ENCODE measurements at regions not wholly inside any gene's neighbourhood (a gene's known extent, or its start where the extent isn't known, plus 50 kb on each side); places are given as distances from the start of the nearest gene placed in this dataset.

DNA sequence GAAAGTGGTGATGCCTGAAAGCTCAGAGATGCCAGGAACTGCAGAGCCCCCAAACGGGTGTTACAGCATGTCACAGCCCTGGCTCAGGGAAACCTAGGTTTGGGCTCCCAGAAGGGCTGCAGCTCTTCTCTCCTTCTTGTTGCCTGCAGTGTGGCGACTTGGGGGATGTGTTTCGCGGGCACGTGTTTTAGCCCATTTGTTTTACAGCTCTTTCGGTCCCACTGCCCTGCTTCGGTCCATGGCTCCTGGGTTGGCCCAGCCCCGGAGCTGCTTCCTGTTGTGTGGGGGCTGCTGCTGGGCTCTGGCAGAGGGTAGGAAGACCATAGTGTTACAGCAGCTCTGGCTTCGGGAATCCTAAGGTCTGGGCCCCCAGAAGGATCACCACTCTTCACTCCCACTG lies 222.9 kb upstream of the RIOK2 start:
- TF ChIP-seq SPI1 (IDR thresholded peaks at IDR 0.05; ENCODE audit: borderline replicate concordance, low read depth), result no peak
- TF ChIP-seq, protein P1, sequence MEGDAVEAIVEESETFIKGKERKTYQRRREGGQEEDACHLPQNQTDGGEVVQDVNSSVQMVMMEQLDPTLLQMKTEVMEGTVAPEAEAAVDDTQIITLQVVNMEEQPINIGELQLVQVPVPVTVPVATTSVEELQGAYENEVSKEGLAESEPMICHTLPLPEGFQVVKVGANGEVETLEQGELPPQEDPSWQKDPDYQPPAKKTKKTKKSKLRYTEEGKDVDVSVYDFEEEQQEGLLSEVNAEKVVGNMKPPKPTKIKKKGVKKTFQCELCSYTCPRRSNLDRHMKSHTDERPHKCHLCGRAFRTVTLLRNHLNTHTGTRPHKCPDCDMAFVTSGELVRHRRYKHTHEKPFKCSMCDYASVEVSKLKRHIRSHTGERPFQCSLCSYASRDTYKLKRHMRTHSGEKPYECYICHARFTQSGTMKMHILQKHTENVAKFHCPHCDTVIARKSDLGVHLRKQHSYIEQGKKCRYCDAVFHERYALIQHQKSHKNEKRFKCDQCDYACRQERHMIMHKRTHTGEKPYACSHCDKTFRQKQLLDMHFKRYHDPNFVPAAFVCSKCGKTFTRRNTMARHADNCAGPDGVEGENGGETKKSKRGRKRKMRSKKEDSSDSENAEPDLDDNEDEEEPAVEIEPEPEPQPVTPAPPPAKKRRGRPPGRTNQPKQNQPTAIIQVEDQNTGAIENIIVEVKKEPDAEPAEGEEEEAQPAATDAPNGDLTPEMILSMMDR (IDR thresholded peaks at IDR 0.05; ENCODE audit: insufficient read depth, low read length), result no peak
- TF ChIP-seq POLR2AphosphoS5 (IDR thresholded peaks at IDR 0.05; ENCODE audit: low read depth), result no peak
- TF ChIP-seq, protein P2, sequence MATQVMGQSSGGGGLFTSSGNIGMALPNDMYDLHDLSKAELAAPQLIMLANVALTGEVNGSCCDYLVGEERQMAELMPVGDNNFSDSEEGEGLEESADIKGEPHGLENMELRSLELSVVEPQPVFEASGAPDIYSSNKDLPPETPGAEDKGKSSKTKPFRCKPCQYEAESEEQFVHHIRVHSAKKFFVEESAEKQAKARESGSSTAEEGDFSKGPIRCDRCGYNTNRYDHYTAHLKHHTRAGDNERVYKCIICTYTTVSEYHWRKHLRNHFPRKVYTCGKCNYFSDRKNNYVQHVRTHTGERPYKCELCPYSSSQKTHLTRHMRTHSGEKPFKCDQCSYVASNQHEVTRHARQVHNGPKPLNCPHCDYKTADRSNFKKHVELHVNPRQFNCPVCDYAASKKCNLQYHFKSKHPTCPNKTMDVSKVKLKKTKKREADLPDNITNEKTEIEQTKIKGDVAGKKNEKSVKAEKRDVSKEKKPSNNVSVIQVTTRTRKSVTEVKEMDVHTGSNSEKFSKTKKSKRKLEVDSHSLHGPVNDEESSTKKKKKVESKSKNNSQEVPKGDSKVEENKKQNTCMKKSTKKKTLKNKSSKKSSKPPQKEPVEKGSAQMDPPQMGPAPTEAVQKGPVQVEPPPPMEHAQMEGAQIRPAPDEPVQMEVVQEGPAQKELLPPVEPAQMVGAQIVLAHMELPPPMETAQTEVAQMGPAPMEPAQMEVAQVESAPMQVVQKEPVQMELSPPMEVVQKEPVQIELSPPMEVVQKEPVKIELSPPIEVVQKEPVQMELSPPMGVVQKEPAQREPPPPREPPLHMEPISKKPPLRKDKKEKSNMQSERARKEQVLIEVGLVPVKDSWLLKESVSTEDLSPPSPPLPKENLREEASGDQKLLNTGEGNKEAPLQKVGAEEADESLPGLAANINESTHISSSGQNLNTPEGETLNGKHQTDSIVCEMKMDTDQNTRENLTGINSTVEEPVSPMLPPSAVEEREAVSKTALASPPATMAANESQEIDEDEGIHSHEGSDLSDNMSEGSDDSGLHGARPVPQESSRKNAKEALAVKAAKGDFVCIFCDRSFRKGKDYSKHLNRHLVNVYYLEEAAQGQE (IDR thresholded peaks at IDR 0.05; ENCODE audit: insufficient replicate concordance, low read depth), result no peak
